DND-41 (cell line): ENCODE measurements at regions not wholly inside any gene's neighbourhood (a gene's known extent, or its start where the extent isn't known, plus 50 kb on each side); places are given as distances from the start of the nearest gene placed in this dataset.

Source experiments
- ATAC-seq: fragments of 200-7000 bp; cut with Tn5 transposase; 3 replicates; pipeline ENCODE4 v1.9.1; 2021; ENCODE audit warnings: low read depth; ENCODE audit not compliant: insufficient read depth
- DNase-seq: peaks from one replicate; pipeline ENCODE4 v3.0.0-alpha.2; 2020
- H2AFZ ChIP-seq: 2 replicates; pipeline ENCODE4 v1.6.0; 2012; ENCODE audit warnings: low read depth, low read length
- H3K27ac ChIP-seq: 2 replicates; pipeline ENCODE4 v1.5.1; 2012; ENCODE audit warnings: low read length, inconsistent platforms
- H3K27me3 ChIP-seq: fragments of 200-600 bp; sonication (generic); 2 replicates; pipeline ENCODE4 v1.6.0; 2012; ENCODE audit warnings: low read length, mild to moderate bottlenecking, inconsistent platforms; ENCODE audit not compliant: insufficient read depth, poor library complexity
- H3K36me3 ChIP-seq: 2 replicates; pipeline ENCODE4 v1.5.1; 2012; ENCODE audit warnings: low read length, inconsistent platforms; ENCODE audit not compliant: insufficient read depth
- H3K4me1 ChIP-seq: 2 replicates; pipeline ENCODE4 v1.5.1; 2012; ENCODE audit warnings: mild to moderate bottlenecking, low read length; ENCODE audit not compliant: insufficient read depth
- H3K4me2 ChIP-seq: 2 replicates; pipeline ENCODE4 v1.6.0; 2012; ENCODE audit warnings: mild to moderate bottlenecking, moderate library complexity, low read length, inconsistent platforms; ENCODE audit not compliant: insufficient read depth
- H3K4me3 ChIP-seq, 2 experiments: fragments of 200-600 bp in 1 of 2; shearing (Covaris generic) in 1 of 2; 2 replicates each; pipeline ENCODE4 v1.5.1; 2012 to 2016; ENCODE audit warnings: inconsistent platforms in 2 of 2, low read length in 2 of 2, mild to moderate bottlenecking in 2 of 2, low read depth in 1 of 2, moderate library complexity in 1 of 2
- H3K79me2 ChIP-seq: 2 replicates; pipeline ENCODE4 v1.6.0; 2012; ENCODE audit warnings: low read length, inconsistent platforms; ENCODE audit not compliant: insufficient read depth
- H3K9ac ChIP-seq: 2 replicates; pipeline ENCODE4 v1.6.0; 2012; ENCODE audit warnings: low read depth, mild to moderate bottlenecking, inconsistent platforms, low read length, moderate library complexity
- H3K9me3 ChIP-seq: 2 replicates; pipeline ENCODE4 v1.5.1; 2012; ENCODE audit warnings: low read length, moderate library complexity, mild to moderate bottlenecking, inconsistent platforms; ENCODE audit not compliant: insufficient read depth, severe bottlenecking
- H4K20me1 ChIP-seq: 2 replicates; pipeline ENCODE4 v1.6.0; 2012; ENCODE audit warnings: low read length; ENCODE audit not compliant: insufficient read depth
- EZH2 ChIP-seq: IDR thresholded peaks from 3 replicates; pipeline ENCODE4 v1.6.1; 2012; ENCODE audit warnings: borderline replicate concordance, low read depth, mild to moderate bottlenecking, moderate library complexity, low read length, inconsistent platforms; ENCODE audit not compliant: severe bottlenecking
- TF ChIP-seq, protein P1 (sequence below): IDR thresholded peaks from 2 replicates; pipeline ENCODE4 v1.5.1; 2012; ENCODE audit warnings: borderline replicate concordance, low read length, moderate library complexity, mild to moderate bottlenecking; ENCODE audit not compliant: poor library complexity, severe bottlenecking; ENCODE audit errors: extremely low read depth

- ATAC-seq, result no peak
Observed at GRCh38 chr14:98608071-98609060, 663.6 kb downstream of the BCL11B start.

GRCh38 chr14:98612434-98613200 is 659.4 kb downstream of the BCL11B start:
- H3K36me3 ChIP-seq, result no peaks in the 10 kb centered on the region
- H3K4me1 ChIP-seq, result no peaks in the 10 kb centered on the region
- TF ChIP-seq EZH2, result no peak
- TF ChIP-seq, protein P1, sequence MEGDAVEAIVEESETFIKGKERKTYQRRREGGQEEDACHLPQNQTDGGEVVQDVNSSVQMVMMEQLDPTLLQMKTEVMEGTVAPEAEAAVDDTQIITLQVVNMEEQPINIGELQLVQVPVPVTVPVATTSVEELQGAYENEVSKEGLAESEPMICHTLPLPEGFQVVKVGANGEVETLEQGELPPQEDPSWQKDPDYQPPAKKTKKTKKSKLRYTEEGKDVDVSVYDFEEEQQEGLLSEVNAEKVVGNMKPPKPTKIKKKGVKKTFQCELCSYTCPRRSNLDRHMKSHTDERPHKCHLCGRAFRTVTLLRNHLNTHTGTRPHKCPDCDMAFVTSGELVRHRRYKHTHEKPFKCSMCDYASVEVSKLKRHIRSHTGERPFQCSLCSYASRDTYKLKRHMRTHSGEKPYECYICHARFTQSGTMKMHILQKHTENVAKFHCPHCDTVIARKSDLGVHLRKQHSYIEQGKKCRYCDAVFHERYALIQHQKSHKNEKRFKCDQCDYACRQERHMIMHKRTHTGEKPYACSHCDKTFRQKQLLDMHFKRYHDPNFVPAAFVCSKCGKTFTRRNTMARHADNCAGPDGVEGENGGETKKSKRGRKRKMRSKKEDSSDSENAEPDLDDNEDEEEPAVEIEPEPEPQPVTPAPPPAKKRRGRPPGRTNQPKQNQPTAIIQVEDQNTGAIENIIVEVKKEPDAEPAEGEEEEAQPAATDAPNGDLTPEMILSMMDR, result no peak
- H4K20me1 ChIP-seq, result no peaks in the 10 kb centered on the region
- H3K27me3 ChIP-seq, result no peaks in the 10 kb centered on the region
- no peak for DNase-seq
- no peak overlapping the region for H3K9ac ChIP-seq
- no peak overlapping the region for H2AFZ ChIP-seq
- no peak overlapping the region for H3K4me3 ChIP-seq
- no peak overlapping the region for H3K27ac ChIP-seq
- H3K9me3 ChIP-seq, result no peaks in the 10 kb centered on the region
- no peak for ATAC-seq
- H3K79me2 ChIP-seq, result no peaks in the 10 kb centered on the region
- H3K4me2 ChIP-seq, result no peak overlapping the region

More at GRCh38 chr14:98608071-98609060, 663.6 kb downstream of the BCL11B start:
- Histone ChIP-seq H3K9me3 (no peaks in the 10 kb centered on the region), H3K9ac (no peak overlapping the region), H3K27me3 (no peaks in the 10 kb centered on the region), H3K79me2 (no peaks in the 10 kb centered on the region), H3K36me3 (no peaks in the 10 kb centered on the region), H3K4me2 (no peak overlapping the region), H3K27ac (no peak overlapping the region), H2AFZ (no peak overlapping the region; the same call in 1 of the 2 replicates), H4K20me1 (no peaks in the 10 kb centered on the region), H3K4me3 (no peak overlapping the region), H3K4me1 (no peaks in the 10 kb centered on the region)
- no peak for DNase-seq
- no peak for TF ChIP-seq EZH2
- TF ChIP-seq, protein P1, result no peak

GRCh38 chr14:98614741-98615140 is 657.3 kb downstream of the BCL11B start:
- Histone ChIP-seq H3K4me2 (no peak overlapping the region), H3K79me2 (no peaks in the 10 kb centered on the region), H3K27me3 (no peaks in the 10 kb centered on the region), H3K4me1 (no peaks in the 10 kb centered on the region), H3K27ac (no peak overlapping the region), H3K36me3 (no peaks in the 10 kb centered on the region), H4K20me1 (no peaks in the 10 kb centered on the region), H3K9me3 (no peaks in the 10 kb centered on the region), H2AFZ (no peak overlapping the region), H3K4me3 (no peak overlapping the region), H3K9ac (no peak overlapping the region)
- ATAC-seq (no peak), DNase-seq (no peak)
- TF ChIP-seq, protein P1, result no peak
- no peak for TF ChIP-seq EZH2
